Left lobe of liver (tissue), 2 donors: ENCODE measurements at regions not wholly inside any gene's neighbourhood (a gene's known extent, or its start where the extent isn't known, plus 50 kb on each side); places are given as distances from the start of the nearest gene placed in this dataset.
"Not testable (repeated sequence)": the region's sequence is repeated elsewhere in the genome, so short reads cannot be mapped to it uniquely, and the experiment has no call there.

Experiments
- ATAC-seq: fragments of 200-7000 bp; cut with Tn5 transposase; one replicate; pipeline ENCODE4 v1.9.1; 2020; ENCODE audit warnings: mild to moderate bottlenecking, moderate library complexity
- DNase-seq: peaks from one replicate; pipeline ENCODE4 v3.0.0-alpha.2; 2020; ENCODE audit warnings: low spot score
- donor health status: DM: no; HTN: no; CAD: no; lungs with moderate emphysema.
- donor health status: DM: no; HTN: yes; CAD: no.

DNA sequence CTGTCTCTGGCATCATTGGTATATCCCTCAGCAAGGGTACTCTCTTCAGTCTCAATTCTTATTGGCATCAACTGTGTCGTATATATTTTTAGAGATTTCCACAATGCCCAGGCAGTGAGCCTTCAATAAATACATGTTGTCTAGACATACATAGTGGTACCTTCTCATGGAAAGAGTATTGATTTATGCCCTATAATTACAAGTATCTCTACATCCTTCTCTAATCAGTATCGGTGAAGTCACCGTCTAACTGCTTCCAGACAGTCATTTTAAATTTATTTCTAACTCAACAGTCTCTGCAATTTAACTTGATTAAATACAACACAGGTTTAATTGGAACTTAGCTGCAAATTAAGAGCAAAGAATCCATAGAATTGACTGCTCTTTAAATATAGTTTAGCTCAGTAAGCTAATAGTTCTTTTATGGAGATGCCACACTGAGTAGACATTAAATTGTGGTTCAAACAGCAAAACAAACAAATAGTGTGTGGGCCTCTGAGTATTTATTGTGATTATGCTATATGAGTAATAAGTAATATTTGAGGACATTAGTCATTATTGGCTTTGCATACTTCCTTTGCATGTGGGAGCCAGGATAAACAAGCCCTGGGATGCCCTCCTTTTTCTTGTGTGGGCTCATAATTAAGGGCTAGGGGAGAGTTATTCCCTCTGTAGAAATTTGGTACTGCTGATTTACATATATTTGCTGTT, 126.9 kb upstream of the DUSP10 start:
- no peak for DNase-seq
- no peak for ATAC-seq

DNA sequence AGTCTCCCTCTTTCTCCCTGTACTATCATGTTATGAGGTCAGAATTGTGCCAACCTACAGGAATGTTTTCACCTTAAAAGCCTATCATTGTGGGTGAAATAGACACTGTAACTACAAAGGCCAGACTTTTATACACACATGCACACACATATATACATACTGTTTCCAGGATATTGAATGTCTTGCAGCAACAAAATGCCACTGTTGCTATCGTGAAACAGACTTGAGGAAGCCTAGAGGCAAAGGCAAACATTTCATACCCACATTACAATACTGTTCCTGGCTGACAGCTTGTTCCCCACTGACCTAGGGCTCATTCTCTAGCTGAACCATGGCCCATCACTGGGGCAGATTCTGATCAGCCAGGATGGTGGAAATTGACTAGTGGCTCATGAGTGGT, 125.1 kb upstream of the DUSP10 start:
- DNase-seq (no peak), ATAC-seq (no peak)

DNA sequence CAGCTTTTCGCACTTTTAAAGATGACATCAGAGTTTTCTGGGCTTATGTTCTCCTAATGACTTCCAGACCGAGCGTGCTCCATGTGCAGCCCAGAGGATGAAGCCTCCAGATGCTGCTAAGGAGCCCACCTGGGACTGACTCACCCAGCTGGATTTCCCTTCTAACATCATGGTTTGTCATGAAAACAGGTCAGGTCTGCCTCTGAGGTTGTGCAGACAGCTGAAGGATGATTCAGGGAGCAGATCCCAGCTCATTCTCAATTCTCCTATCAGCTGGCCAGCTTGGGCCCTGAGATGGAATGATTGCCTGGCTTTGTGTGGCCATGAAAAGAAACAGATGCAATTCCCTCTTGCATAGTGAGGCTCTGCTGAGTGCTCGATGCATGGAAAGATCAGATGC, 123.9 kb upstream of the DUSP10 start:
- DNase-seq (no peak), ATAC-seq (no peak)

DNA sequence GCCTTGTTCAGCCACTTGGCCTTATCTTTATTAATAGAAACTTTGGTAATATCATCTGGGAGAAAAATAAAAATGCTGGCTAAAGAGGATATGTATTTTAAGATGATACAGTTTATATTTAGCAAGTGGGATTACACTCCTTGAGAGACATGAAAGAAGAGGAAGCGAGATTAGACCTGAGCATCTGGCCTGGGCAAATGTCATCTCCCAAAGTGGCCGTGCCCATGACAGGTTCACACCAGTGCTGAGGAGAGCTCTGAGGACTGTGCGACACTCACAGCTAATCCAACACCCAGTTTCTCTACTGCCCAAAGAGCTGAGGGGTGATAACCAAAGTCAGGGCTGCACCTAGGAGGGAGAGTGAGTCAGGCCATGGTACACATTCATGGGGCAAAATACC, 121.7 kb upstream of the DUSP10 start:
- ATAC-seq (no peak), DNase-seq (no peak)

DNA sequence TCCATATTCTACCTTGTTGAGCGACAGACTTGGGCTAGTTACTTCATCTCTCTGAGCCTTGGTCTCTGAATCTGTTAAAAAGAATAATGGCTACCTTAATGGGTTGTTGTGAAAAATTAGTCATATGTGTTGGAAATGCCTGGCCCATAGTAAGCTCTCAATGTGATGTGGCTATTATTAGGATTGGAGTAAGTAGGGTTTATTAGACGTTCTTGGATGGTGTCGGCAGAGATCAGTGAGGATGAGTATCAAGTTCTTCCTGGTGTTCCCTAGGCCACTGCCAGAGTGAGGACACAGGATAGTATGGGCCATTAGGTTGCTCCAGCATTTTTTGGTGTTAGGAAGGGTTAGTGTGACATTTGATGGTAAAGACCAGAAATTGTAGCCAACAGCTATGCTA, 121.1 kb upstream of the DUSP10 start:
- no peak for DNase-seq
- no peak for ATAC-seq

DNA sequence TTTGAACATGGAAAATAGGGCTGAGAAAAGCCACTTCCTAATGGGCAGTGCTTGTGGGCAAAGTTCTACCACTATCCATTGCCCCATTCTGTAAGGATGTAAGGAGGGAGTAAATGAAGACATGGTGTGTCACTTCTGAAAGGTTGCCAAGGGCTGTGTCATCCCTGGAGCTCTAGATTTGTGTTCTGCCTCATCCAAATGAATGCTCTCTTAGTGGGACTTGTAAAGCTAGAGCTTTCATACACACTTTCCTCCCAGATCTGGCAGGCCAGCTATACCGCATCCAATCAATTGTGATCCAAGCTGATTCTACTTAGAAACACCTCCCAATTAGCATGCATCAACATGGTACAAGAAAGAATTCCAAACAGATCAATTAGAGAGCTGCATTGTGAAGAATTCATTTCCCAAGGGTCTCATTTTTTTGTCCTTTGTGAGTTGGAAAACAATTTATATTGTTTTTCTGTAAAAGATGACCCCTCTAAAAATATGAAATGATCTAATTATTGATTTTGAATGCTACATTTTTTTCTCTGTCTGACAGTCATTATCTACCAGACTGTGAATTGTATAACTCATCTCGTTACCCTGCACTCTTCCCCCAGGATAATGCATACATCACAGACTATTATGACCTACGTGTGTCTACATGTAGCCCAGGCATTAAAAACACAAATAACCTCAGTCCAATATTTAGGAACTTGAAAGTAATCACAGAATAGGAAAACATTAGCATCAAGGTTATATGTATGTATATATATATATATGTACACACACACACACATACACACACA, 117.1 kb upstream of the DUSP10 start:
- ATAC-seq (no peak), DNase-seq (no peak)

DNA sequence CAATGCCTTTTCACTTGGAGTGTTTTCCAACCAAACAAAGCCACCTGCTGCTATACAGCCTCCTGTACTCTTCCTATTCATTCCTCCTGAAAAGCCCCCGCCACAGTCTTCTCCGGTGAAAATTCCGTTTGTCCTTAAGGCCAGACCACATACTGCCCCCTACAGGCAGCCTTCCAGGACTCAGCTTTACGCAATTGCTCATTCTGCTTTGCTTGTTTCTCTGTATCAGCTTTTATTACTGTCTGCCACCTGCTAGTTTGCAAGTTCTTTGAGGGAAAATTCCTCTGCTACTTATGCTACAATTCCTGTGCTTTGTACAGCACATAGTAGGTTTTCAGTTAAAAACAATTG, 115.2 kb upstream of the DUSP10 start:
- ATAC-seq, result peak; percentile 53
- DNase-seq, result not testable (repeated sequence)

DNA sequence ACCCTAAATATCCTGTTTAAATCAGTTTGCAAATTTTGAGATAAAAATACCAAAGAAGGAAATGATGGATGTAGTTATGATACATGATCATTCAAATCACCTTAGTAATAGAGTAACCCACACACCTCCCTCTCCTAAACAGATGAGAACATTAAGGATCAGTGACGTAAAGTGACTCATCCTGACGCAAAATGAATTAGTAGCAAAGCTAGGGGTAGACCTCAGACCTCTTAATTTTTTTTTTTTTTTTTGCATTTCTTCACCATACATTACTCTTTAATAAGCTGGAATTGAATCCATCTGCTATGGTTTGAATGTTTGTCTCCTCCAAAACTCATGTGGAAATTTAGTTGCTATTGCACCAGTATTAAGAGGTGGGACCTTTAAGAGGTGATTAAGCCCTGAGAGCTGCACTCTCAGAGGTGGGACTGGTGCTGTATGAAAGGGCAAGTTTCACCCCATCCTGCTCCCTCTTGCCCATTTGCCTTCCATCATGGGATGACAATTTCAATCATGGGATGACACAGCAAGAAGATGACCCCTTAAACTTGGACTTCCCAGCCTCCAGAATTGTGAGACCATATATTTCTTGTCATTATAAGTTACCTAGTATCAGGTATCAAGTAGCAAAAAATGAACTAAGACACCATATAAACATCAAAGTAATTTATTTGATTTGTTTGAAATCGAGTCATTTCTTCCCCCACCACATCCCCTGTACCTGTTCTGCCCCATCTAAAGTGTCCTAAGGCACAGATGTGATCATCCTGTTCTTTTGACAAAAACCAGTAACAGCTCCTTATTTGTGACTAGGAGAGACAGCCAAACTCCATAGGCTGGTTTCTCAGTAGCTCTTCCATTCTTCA, 114.6 kb upstream of the DUSP10 start:
- ATAC-seq (no peak), DNase-seq (no peak)

DNA sequence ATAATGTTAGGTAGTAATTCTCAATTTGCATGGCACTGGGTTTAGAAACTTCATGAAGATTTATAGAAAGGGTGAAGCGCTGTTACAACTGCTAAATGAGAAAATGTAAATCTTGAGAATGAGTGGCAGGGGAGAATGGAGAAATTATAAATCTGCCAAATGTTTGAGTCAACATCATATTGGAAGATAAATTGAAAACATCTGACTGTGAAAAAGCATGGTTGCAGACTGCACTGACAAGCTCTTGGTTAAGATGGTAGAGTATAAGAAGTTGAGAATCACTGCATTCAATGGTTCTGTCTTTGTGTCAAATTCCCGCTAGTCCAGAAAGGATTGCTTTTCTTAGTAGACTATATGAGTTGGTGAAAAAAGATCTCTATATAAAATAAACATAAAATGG, 113.3 kb upstream of the DUSP10 start:
- no peak for ATAC-seq

DNA sequence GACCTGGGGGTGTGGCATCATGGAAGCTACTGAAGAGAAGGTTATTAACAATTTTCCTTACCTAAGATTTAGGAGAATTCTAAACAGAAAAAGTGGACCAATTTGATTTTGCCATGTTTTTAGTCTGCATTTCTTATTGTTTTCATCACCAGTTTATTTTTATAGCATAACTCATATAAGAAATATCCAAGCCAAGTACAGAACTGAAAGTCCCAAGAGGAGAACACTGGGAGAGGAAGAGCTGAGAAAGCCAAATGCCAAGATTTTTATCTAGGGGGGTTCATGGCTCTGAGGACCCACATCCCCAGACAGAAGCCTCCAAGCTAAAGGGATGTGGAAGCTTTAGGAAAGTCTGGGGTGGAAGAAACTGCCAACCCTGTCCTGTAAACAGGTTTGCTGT, 109.4 kb upstream of the DUSP10 start:
- ATAC-seq (no peak), DNase-seq (no peak)

More for the DNA sequence above, 113.3 kb upstream of the DUSP10 start:
- no peak for DNase-seq

DNA sequence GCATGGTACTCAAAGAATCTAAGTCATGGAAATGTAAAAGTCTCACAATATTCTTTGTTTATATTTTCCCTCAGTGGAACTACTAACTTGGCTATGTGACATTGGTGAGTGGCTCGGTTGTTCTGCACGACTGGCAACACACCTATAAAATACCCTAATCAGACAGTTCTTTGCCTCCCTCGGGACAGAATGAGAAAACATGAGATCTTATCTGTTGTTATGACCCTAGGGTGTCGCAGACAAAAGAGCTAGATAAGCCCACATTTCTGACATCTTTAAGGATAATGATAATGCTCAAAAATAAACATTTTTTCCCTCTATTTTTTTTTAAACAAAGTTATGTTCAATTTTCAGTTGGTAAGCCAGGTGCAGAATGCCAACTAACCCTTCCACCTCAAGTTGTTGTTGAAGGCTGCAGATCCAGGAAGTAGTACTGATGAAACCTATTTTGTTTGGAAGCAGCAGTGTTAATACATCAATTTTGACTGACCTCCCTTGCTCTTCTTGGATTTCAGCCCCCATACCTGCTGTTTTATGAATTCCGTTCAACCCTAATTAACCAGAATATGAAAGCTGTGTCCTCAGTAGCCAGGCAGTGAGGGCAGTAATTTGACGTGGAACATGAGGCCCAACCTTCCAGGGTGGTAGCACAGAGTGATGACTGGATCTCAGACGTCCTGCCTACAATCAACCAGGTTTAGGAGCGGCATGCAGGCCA, 108.7 kb upstream of the DUSP10 start:
- no peak for ATAC-seq
- DNase-seq, result no peak

DNA sequence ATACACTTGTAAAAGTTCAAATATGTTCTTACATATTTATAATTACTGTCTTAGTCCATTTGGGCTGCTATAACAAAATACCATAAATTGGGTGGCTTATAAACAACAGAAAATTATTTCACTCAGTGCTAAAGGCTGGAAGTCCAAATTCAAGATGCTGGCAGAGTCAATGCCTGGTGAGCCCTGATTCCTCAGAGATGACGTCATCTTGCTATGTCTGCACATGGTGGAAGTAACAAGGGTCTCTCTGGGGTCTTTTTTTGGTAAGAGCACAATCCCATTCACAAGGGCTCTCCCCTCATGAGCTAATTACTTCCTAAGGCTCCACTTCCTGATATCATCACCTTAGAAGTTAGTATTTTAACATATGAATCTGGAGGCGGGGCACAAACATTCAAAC, 108.0 kb upstream of the DUSP10 start:
- no peak for ATAC-seq
- no peak for DNase-seq

DNA sequence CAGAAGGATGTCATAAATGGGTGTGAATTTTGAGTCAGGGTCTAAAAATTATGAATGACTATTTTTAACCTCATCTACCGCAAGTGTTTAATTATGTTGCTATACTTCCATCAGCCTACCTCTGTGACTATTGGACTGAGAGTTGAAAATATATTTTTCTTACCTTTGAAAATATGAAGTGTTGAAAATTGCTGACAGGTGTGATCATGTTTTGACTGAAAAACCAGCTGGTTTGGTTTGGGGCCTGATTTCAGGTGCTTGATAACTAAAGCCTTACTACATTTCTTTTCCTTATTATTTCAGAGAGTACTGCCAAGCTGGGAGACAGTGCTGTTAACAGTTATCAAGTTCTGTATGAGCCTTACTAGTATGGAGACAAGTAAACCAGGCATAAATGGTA, 107.2 kb upstream of the DUSP10 start:
- DNase-seq, result no peak
- ATAC-seq, result no peak

DNA sequence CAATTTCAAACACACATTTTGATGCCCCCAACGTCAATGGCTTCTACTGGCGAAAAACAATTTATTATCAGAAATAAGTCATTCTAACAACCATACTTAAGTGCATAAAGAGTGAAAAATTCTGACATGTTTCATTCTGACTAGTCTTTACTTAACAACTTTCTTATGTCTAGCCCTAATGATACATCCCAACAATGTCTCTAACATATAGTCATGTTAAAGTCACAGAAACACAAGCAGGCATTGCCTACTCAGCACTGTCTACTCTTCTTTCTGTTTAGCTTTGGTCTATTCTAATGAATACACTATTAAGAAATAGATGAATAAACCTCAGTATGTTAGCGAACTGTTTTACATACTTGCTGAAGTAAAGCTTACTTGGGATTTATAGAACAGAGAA, 105.8 kb upstream of the DUSP10 start:
- ATAC-seq, result no peak
- DNase-seq, result no peak

DNA sequence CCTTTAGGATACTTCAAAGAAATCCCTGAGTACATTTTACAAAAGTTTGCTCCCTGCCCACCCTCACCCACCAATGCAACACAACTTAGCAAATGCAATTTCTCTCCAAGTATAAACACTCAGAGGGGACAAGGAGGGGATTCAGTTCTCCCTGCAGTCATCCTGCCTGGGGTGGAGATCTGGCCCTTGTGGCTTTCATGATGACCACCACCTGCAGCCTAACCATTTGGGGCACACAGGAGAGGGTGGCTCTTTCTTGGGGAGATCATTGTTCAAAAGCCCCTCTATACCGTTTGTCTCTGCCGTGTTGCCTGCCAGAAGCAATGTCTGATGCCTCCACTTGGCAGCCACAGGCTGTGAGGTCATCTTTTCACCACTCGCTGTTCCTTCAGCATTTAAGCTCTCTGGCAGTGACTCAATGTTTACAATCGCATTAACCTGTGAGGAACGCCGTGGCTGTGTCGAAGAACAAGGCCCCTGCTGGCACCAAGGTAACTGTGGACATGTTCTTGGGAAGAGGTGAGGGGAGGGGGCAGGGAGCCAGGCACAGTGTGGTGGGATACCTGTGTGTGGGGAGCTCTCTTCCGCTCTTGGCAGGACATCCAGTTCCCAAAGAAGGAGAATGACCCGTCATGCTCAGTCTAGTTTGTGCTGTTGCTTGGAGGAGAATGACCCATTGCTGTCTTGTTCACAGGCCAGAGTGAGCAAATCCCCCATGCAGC, 103.9 kb upstream of the DUSP10 start:
- peak; percentile 83 for ATAC-seq
- peak; percentile 49 for DNase-seq

DNA sequence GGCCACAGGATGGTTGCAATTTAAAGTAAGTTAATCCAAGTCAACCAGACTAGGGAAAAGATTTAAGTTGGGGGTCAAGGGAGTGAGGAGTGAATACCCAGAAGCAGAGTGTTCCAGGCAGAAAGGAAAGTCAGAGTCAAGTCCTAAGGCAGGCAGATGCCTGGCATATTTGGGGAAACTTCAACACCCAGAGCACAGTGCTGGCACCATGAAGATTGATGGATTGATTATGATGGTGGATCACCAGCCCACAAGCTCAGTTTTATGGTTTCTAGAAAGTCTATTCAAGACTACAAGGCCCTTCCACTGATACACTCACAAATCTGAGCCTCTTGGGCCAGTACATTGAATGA, 100.1 kb upstream of the DUSP10 start:
- DNase-seq, result no peak
- no peak for ATAC-seq

DNA sequence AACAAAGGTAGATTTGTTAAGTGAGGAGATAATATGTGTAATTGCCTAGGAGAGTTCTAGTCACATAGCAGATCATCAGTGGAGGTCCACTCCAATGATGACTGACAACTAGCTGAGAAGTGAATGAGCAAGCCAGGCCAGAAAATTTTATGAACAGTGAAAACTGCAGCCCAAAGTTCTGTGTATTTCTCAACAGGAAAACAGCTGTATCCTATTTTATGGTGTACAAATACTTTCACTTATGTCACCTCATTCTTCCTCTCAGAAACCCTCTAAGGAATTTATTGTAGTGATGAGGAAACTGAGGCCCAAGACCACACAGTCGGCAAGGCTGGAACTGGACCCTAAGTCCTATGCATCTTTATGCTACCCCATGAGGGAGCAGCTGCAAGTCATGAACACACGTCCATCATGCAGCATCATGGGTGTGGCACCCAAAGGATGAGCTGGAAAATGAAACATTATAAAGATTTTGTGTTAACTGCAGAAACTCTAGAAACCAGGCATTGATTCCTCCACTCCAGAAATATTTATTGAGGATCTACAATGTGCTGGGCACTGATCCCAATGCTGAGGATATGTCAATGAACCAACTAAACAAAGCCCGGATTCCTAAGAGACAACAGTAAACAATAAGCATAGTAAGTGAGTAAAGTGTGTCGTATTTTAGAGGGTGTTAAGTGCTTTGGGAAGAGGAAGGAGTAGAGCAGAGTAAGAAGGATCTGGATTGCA, 99.5 kb upstream of the DUSP10 start:
- DNase-seq (no peak), ATAC-seq (no peak)

DNA sequence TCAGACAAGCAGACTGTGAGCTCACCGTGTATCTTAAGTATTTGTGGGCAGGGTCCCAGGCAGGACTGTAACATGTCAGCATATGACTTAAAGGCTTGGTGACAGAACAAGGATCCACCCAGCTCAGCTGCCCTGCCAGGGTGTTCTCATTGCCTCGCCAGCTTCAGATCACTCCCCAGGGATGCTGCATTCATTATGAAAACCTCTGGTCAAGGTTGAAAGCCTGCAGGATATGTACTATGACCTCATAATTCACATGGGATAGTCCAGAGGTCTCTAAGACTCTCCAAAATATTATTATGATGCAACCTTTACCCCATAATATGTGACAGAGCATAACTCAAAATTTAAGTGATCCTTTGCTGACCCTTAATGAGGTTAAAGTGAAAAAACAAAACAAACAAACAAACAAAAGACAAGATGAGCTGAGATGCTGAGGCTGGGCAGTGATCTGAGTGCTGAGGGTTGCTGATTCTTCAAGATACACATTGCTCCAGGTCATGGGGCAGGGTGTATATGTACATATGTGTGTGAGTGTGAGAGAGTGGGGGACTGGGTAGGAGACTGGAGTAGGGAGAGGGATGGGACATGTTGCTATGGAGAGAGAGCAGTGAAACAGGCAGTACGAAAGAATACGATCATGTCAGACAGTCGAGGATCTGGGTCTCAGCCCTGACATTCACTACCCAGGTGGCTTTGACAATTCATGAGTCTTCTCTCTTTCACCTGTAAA, 98.8 kb upstream of the DUSP10 start:
- DNase-seq (no peak), ATAC-seq (no peak)

DNA sequence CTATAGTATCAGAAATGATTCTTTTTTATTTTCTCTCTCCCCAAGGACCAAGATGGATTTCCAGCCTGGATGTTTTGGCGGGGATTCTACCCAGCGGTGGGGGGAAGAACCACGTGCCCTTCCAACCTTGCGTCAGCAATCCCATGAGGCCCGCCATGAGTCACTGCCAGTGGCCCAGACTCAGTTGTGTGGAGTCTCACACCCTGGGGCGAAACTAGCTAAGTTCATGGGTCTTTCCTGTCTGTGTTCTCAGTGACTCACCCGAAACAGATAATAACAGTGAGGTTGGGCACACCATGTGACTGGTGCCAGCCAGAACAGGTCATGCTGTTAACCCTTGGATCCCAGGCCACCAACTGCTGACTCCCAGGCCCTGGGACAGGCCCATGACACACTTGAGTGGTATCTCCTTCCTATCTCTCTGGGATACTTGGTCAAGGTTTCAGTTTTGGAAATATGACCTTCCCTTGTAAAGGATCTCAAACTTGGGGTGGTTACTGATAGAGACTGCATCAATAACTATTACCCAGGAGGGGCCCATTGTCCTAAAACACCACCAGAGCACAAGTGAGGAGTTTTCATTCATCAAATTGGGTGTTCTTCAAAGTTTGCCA, 98.0 kb upstream of the DUSP10 start:
- no peak for DNase-seq
- peak; percentile 15 for ATAC-seq
